Right lobe of liver (tissue), 6 donors: ENCODE measurements at regions not wholly inside any gene's neighbourhood (a gene's known extent, or its start where the extent isn't known, plus 50 kb on each side); places are given as distances from the start of the nearest gene placed in this dataset.

Experiments
- ATAC-seq, 4 donors: fragments of 200-7000 bp; cut with Tn5 transposase; one replicate each; pipeline ENCODE4 v1.9.1; 2020; ENCODE audit warnings: mild to moderate bottlenecking in 4 of 4, moderate library complexity in 4 of 4
- DNase-seq, 3 donors: peaks; one replicate each; pipeline ENCODE4 v3.0.0-alpha.2; 2020
- H3K27ac ChIP-seq, 3 donors: fragments of 200-600 bp; one replicate each; pipeline ENCODE4 v1.8.0; 2022
- H3K27me3 ChIP-seq, 2 donors: fragments of 200-600 bp; one replicate each; pipeline ENCODE4 v1.8.0; 2022
- H3K36me3 ChIP-seq, 4 donors: fragments of 200-600 bp; sonication (generic) in 1 of 4; one replicate each; pipeline versions ENCODE4 v1.5.1 to v1.8.0; 2017 to 2022; ENCODE audit warnings: control low read depth in 1 of 4
- H3K4me1 ChIP-seq, 4 donors: fragments of 200-600 bp; sonication (generic) in 1 of 4; one replicate each; pipeline versions ENCODE4 v1.5.1 to v1.8.0; 2017 to 2022; ENCODE audit warnings: control low read depth in 1 of 4
- H3K4me3 ChIP-seq, 3 donors: fragments of 200-600 bp; one replicate each; pipeline ENCODE4 v1.8.0; 2022
- H3K9me3 ChIP-seq, 4 donors: fragments of 200-600 bp; sonication (generic) in 1 of 4; one replicate each; pipeline versions ENCODE4 v1.5.1 to v1.8.0; 2017 to 2022; ENCODE audit warnings: control low read depth in 1 of 4
- POLR2A ChIP-seq: fragments of 450-650 bp; IDR thresholded peaks from one replicate; pipeline ENCODE4 v1.6.1; 2017; ENCODE audit warnings: antibody characterized with exemption, mild to moderate bottlenecking
- WGBS: methylation state at CpG from one replicate; pipeline ENCODE4 v1.1.6; 2018; ENCODE audit warnings: low coverage, low lambda C conversion rate; ENCODE audit not compliant: insufficient coverage; ENCODE audit errors: missing lambda C conversion rate; 5-methylcytosine and 5-hydroxymethylcytosine counted together
- intact Hi-C, 2 donors: fragments of 100-400 bp; cut with DNase I; formaldehyde crosslinking; loops; one replicate each; pipeline versions ENCODE4 v1.11.2 to v1.14.1; 2022
- TF ChIP-seq, protein P1 (sequence below), 4 donors: fragments of 200-600 bp in 3 of 4; fragments of 450-650 bp in 1 of 4; IDR thresholded peaks; one replicate each; pipeline versions ENCODE4 v1.5.1 to v1.8.0; 2016 to 2022; ENCODE audit warnings: antibody characterized with exemption in 4 of 4, mild to moderate bottlenecking in 2 of 4
- donor health status: DM: no; HTN: yes; CAD: no.
- donor health status: DM: no; HTN: no; CAD: no.
- donor health status: DM: no; HTN: no; CAD: no.
- donor health status: DM: no; HTN: yes; CAD: no.
- donor health status: DM: no; HTN: yes; CAD: no.

DNA sequence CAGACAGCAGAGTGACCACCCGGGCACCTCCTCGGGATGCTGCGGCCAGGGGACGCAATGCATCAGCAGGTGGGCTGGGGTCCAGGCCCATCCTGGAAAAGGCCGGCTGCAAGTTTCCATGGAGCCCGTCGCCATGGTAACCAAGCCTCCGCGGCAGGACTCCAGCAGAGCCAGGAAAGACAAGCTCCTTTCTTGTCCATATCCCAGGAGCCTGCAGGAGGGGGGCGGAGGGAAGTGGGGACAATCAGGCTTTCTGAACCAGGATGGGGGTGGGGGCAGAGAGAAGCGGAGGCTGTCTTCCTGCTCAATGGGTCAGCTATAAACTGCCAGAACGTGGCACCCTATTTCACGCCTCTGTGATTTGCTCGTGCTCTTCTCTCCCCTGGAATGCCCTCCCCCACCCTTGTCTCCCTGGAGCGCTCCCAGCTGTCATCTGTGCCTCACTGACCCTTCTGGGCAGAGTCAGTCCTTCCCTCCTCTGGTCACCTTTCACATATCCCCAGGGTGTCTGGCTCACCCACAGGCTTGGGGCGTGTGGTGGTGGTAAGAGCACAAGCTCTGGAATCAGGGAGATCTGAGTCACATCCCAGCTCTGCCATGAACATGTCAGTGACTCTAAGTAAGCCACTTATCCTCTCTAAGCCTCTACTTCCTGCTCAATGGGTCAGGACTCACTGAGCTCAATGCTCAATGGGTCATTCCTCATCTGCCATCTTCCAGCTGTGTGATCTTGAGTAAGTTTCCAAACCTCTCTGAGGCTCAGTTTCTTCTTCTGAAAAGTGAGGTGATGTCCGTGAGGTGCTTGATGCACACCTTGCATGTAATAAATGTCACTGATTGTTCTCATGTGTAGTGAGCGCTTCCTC lies 58.9 kb upstream of the LAPTM5 start:
- no peaks in the 10 kb centered on the region for H3K9me3 ChIP-seq
- 29% methylated on average over 11 of the region's 18 CpGs for WGBS
- DNase-seq (peak in 1 of 3 donors; percentile 36), ATAC-seq (peak in 1 of 4 donors; percentile 47)
- H3K36me3 ChIP-seq, result no peaks in the 10 kb centered on the region
- no peak overlapping the region for H3K27ac ChIP-seq
- H3K4me1 ChIP-seq, result peaks cover 0 to 5% (median 1%) of the 10 kb centered on the region in 4 donors
- no peak overlapping the region for H3K4me3 ChIP-seq
- intact Hi-C loops, result no loop called here
- H3K27me3 ChIP-seq, result no peaks in the 10 kb centered on the region
- TF ChIP-seq POLR2A, result no peak
- TF ChIP-seq, protein P1, sequence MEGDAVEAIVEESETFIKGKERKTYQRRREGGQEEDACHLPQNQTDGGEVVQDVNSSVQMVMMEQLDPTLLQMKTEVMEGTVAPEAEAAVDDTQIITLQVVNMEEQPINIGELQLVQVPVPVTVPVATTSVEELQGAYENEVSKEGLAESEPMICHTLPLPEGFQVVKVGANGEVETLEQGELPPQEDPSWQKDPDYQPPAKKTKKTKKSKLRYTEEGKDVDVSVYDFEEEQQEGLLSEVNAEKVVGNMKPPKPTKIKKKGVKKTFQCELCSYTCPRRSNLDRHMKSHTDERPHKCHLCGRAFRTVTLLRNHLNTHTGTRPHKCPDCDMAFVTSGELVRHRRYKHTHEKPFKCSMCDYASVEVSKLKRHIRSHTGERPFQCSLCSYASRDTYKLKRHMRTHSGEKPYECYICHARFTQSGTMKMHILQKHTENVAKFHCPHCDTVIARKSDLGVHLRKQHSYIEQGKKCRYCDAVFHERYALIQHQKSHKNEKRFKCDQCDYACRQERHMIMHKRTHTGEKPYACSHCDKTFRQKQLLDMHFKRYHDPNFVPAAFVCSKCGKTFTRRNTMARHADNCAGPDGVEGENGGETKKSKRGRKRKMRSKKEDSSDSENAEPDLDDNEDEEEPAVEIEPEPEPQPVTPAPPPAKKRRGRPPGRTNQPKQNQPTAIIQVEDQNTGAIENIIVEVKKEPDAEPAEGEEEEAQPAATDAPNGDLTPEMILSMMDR (IDR thresholded peaks at IDR 0.05), result no peak

- Histone ChIP-seq H3K27ac (no peak overlapping the region), H3K9me3 (no peaks in the 10 kb centered on the region), H3K36me3 (no peaks in the 10 kb centered on the region), H3K4me1 (no peaks in the 10 kb centered on the region), H3K4me3 (no peak overlapping the region), H3K27me3 (no peaks in the 10 kb centered on the region)
- WGBS, result 72% methylated on average over 6 of the region's 8 CpGs
- TF ChIP-seq POLR2A, result no peak
- TF ChIP-seq, protein P1 (IDR thresholded peaks at IDR 0.05), result no peak
- no peak for DNase-seq
- intact Hi-C loops, result no loop called here
- ATAC-seq, result no peak
These were observed 58.0 kb upstream of the LAPTM5 start for GRCh38 chr1:30815556-30815955.

GRCh38 chr1:30814292-30814691 lies 56.7 kb upstream of the LAPTM5 start:
- ATAC-seq, result no peak
- H3K9me3 ChIP-seq, result no peaks in the 10 kb centered on the region
- no peaks in the 10 kb centered on the region for H3K4me1 ChIP-seq
- H3K4me3 ChIP-seq, result no peak overlapping the region
- intact Hi-C loops, result no loop called here
- no peak for DNase-seq
- TF ChIP-seq, protein P1 (IDR thresholded peaks at IDR 0.05), result no peak
- no peak for TF ChIP-seq POLR2A
- H3K27ac ChIP-seq, result no peak overlapping the region
- H3K36me3 ChIP-seq, result no peaks in the 10 kb centered on the region
- H3K27me3 ChIP-seq, result no peaks in the 10 kb centered on the region

DNA sequence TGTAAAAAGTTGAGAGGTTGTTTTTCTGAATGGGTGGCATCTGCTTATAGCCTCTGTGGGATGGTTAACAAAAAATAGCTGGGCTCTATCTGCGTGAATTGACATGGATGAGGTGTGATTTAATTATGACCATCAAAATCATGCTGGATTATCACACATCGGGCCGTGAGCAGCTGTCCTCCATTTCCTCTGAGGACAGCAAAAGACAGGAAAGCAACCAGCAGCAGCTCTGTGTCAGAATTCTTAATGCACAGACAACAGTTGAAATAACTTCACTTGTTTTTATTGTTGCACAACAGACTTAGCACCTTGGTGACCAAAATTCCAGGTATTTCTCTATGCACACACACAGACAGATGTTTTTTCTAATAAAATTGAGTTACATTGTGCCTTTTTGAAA lies 54.5 kb upstream of the LAPTM5 start:
- intact Hi-C loops, result no loop called here
- ATAC-seq (no peak), DNase-seq (no peak)
- Histone ChIP-seq H3K36me3 (no peaks in the 10 kb centered on the region), H3K4me1 (no peaks in the 10 kb centered on the region), H3K4me3 (no peak overlapping the region), H3K27ac (no peak overlapping the region), H3K9me3 (no peaks in the 10 kb centered on the region), H3K27me3 (no peaks in the 10 kb centered on the region)
- TF ChIP-seq POLR2A, result no peak
- TF ChIP-seq, protein P1 (IDR thresholded peaks at IDR 0.05), result no peak
- WGBS, result 39% methylated on average over 3 of the region's 3 CpGs
